ENCODE measurements at regions not wholly inside any gene's neighbourhood (a gene's known extent, or its start where the extent isn't known, plus 50 kb on each side); places are given as distances from the start of the nearest gene placed in this dataset.

GRCh38 chr15:53310709-53311108 is 448.8 kb downstream of the WDR72 start:
- Histone ChIP-seq H3K9me2 (no peaks in the 10 kb centered on the region), H3K27me3 (ENCODE audit: insufficient read depth) (no peaks in the 10 kb centered on the region), H3K4me1 (ENCODE audit: control insufficient read depth in 1 of 2, insufficient read depth in 2 of 2, low read depth in 1 of 2, low read length in 1 of 2) (no peaks in the 10 kb centered on the region), H3F3A (replicated peaks; ENCODE audit: insufficient read depth) (no peaks in the 10 kb centered on the region), H3K79me2 (ENCODE audit: insufficient read depth) (no peaks in the 10 kb centered on the region), H3K9ac (no peak overlapping the region), H3K4me3 (ENCODE audit: low read depth in 2 of 2, low read length in 1 of 2) (no peak overlapping the region), H4K20me1 (ENCODE audit: insufficient read depth) (no peaks in the 10 kb centered on the region), H3K9me3 (no peaks in the 10 kb centered on the region), H3K27ac (ENCODE audit: low read depth in 2 of 2, low read length in 1 of 2) (no peak overlapping the region), H3K36me3 (replicated peaks in 1 of 2; ENCODE audit: control insufficient read depth in 1 of 2, insufficient read depth in 2 of 2, low read length in 1 of 2) (no peaks in the 10 kb centered on the region), H2AFZ (ENCODE audit: low read depth) (no peak overlapping the region), H3K4me2 (no peak overlapping the region)
- CTCF ChIA-PET: no interaction called here
- TF ChIP-seq ELF1 (IDR thresholded peaks at IDR 0.05): no peak
- TF ChIP-seq, protein P1, sequence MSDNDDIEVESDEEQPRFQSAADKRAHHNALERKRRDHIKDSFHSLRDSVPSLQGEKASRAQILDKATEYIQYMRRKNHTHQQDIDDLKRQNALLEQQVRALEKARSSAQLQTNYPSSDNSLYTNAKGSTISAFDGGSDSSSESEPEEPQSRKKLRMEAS (IDR thresholded peaks at IDR 0.05; ENCODE audit: low read depth): no peak
- TF ChIP-seq RFX5 (IDR thresholded peaks at IDR 0.05; ENCODE audit: low read length): no peak
- TF ChIP-seq, protein P2, sequence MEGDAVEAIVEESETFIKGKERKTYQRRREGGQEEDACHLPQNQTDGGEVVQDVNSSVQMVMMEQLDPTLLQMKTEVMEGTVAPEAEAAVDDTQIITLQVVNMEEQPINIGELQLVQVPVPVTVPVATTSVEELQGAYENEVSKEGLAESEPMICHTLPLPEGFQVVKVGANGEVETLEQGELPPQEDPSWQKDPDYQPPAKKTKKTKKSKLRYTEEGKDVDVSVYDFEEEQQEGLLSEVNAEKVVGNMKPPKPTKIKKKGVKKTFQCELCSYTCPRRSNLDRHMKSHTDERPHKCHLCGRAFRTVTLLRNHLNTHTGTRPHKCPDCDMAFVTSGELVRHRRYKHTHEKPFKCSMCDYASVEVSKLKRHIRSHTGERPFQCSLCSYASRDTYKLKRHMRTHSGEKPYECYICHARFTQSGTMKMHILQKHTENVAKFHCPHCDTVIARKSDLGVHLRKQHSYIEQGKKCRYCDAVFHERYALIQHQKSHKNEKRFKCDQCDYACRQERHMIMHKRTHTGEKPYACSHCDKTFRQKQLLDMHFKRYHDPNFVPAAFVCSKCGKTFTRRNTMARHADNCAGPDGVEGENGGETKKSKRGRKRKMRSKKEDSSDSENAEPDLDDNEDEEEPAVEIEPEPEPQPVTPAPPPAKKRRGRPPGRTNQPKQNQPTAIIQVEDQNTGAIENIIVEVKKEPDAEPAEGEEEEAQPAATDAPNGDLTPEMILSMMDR (IDR thresholded peaks at IDR 0.05): no peak
- TF ChIP-seq, protein P3, sequence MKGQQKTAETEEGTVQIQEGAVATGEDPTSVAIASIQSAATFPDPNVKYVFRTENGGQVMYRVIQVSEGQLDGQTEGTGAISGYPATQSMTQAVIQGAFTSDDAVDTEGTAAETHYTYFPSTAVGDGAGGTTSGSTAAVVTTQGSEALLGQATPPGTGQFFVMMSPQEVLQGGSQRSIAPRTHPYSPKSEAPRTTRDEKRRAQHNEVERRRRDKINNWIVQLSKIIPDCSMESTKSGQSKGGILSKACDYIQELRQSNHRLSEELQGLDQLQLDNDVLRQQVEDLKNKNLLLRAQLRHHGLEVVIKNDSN (IDR thresholded peaks at IDR 0.05; ENCODE audit: borderline replicate concordance, low read depth): no peak
- TF ChIP-seq FOXM1 (IDR thresholded peaks at IDR 0.05; ENCODE audit: low read depth): no peak
- TF ChIP-seq, protein P4, sequence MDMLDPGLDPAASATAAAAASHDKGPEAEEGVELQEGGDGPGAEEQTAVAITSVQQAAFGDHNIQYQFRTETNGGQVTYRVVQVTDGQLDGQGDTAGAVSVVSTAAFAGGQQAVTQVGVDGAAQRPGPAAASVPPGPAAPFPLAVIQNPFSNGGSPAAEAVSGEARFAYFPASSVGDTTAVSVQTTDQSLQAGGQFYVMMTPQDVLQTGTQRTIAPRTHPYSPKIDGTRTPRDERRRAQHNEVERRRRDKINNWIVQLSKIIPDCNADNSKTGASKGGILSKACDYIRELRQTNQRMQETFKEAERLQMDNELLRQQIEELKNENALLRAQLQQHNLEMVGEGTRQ (IDR thresholded peaks at IDR 0.05; ENCODE audit: borderline replicate concordance, low read depth, low read length): no peak
- TF ChIP-seq SMC3 (IDR thresholded peaks at IDR 0.05; ENCODE audit: low read depth, low read length): no peak
- TF ChIP-seq FOSL2 (IDR thresholded peaks at IDR 0.05; ENCODE audit: borderline replicate concordance, low read depth): no peak
- no peak for TF ChIP-seq RXRA (IDR thresholded peaks at IDR 0.05; ENCODE audit: borderline replicate concordance, low read depth)
- no peak for TF ChIP-seq TEAD4 (IDR thresholded peaks at IDR 0.05; ENCODE audit: borderline replicate concordance, insufficient read depth)
- no peak for DNase-seq
- WGBS (ENCODE audit: low lambda C conversion rate): 19% methylated on average over 1 of the region's 1 CpG
- POLR2A ChIA-PET: no interaction called here

DNA sequence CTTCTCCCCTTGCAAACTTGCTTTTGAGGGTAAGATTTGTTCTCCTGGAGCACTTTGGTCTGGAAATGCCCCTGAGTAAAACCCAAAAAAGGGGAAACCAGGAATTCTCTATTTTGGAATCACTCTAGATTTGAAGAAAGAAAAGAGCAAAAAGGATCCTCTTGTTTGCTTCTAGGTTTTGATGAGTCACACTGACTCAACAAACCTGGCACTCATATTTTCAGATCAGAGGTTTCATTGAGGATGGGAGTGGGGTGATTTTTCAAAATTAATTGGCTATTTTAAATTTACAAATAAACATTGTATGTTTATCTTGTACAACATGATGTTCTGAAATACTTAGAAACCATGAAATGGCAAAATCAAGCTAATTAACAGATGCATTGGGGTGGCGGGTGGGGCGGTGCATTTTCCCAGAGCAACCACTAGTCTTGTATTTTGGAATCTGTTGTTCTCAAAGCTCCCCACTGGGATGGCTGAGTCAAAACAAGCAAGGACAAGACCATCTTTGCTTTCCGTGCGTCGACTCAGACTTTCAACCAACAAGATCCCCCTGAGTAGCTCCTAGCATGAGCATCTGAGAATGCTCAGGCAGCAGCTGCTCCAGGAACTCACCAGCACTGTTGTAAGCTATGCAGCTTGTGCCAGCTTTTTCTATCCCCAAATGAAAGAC is 451.4 kb downstream of the WDR72 start:
- CTCF ChIA-PET: interaction anchor here (0.7 to 1.4 kb wide), 2 partner anchors 12 to 59 kb away, joined by 3 read pairs; no protein-coding TSS in a partner anchor
- 20% methylated on average over 5 of the region's 5 CpGs for WGBS (ENCODE audit: low lambda C conversion rate)

More for the DNA sequence above, 451.4 kb downstream of the WDR72 start:
- no peak for DNase-seq
- no peak overlapping the region for H3K4me2 ChIP-seq
- H4K20me1 ChIP-seq (ENCODE audit: insufficient read depth): no peaks in the 10 kb centered on the region
- no peaks in the 10 kb centered on the region for H3K9me3 ChIP-seq
- H3K27me3 ChIP-seq (ENCODE audit: insufficient read depth): no peaks in the 10 kb centered on the region
- H3F3A ChIP-seq (replicated peaks; ENCODE audit: insufficient read depth): no peaks in the 10 kb centered on the region
- no peak overlapping the region for H3K27ac ChIP-seq (ENCODE audit: low read depth in 2 of 2, low read length in 1 of 2)
- no peaks in the 10 kb centered on the region for H3K36me3 ChIP-seq (replicated peaks in 1 of 2; ENCODE audit: control insufficient read depth in 1 of 2, insufficient read depth in 2 of 2, low read length in 1 of 2)
- H3K79me2 ChIP-seq (ENCODE audit: insufficient read depth): no peaks in the 10 kb centered on the region
- H3K4me1 ChIP-seq (ENCODE audit: control insufficient read depth in 1 of 2, insufficient read depth in 2 of 2, low read depth in 1 of 2, low read length in 1 of 2): no peaks in the 10 kb centered on the region
- POLR2A ChIA-PET: no interaction called here
- no peaks in the 10 kb centered on the region for H3K9me2 ChIP-seq
- TF ChIP-seq EP300 (IDR thresholded peaks at IDR 0.05; ENCODE audit: borderline replicate concordance in 1 of 2, low read depth in 1 of 2, low read length in 1 of 2): no peak
- TF ChIP-seq JUND (IDR thresholded peaks at IDR 0.05): no peak
- TF ChIP-seq MXI1 (IDR thresholded peaks at IDR 0.05; ENCODE audit: low read depth, low read length): no peak
- no peak for TF ChIP-seq SMC3 (IDR thresholded peaks at IDR 0.05; ENCODE audit: low read depth, low read length)
- TF ChIP-seq ZBTB33 (IDR thresholded peaks at IDR 0.05; ENCODE audit: borderline replicate concordance, low read depth): no peak
- no peak for TF ChIP-seq YY1 (IDR thresholded peaks at IDR 0.05; ENCODE audit: low read depth)
- no peak for TF ChIP-seq TCF12 (IDR thresholded peaks at IDR 0.05)
- no peak overlapping the region for H3K9ac ChIP-seq
- H2AFZ ChIP-seq (ENCODE audit: low read depth): no peak overlapping the region
- H3K4me3 ChIP-seq (ENCODE audit: low read depth in 2 of 2, low read length in 1 of 2): no peak overlapping the region; a peak in 1 of 4 replicates

Measured in SK-N-SH (cell line).